ENCODE measurements at regions not wholly inside any gene's neighbourhood (a gene's known extent, or its start where the extent isn't known, plus 50 kb on each side); places are given as distances from the start of the nearest gene placed in this dataset.

DNA sequence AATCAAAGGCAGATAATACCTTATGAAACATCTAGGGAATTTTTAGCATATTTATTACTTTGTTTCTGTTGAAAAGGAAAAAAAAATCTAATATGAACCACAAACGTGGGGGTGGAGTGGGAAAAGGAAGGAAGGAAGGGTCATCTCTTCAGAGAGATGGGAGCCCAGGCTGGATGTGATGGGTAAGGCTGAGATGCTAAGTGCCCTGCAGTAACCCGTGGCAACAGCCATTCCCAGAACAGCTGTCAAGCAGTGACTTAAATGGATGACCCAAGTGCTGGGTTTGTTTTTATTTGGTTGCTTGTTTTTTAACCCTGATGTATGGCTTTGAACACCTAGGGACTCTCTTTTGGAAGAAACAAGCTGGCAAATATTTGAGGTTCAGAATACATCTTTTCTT is 50.7 kb upstream of the KLF7 start:
- no peaks in the 10 kb centered on the region for H3K9me3 ChIP-seq
- H3K36me3 ChIP-seq, result no peaks in the 10 kb centered on the region
- no peaks in the 10 kb centered on the region for H3K27me3 ChIP-seq
- H3K27ac ChIP-seq, result no peak overlapping the region
- H3K4me3 ChIP-seq, result no peak overlapping the region
- TF ChIP-seq, protein P1, sequence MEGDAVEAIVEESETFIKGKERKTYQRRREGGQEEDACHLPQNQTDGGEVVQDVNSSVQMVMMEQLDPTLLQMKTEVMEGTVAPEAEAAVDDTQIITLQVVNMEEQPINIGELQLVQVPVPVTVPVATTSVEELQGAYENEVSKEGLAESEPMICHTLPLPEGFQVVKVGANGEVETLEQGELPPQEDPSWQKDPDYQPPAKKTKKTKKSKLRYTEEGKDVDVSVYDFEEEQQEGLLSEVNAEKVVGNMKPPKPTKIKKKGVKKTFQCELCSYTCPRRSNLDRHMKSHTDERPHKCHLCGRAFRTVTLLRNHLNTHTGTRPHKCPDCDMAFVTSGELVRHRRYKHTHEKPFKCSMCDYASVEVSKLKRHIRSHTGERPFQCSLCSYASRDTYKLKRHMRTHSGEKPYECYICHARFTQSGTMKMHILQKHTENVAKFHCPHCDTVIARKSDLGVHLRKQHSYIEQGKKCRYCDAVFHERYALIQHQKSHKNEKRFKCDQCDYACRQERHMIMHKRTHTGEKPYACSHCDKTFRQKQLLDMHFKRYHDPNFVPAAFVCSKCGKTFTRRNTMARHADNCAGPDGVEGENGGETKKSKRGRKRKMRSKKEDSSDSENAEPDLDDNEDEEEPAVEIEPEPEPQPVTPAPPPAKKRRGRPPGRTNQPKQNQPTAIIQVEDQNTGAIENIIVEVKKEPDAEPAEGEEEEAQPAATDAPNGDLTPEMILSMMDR (IDR thresholded peaks at IDR 0.05), result no peak
- no peak for DNase-seq (ENCODE audit: low spot score)
- H3K4me1 ChIP-seq, result no peaks in the 10 kb centered on the region

DNA sequence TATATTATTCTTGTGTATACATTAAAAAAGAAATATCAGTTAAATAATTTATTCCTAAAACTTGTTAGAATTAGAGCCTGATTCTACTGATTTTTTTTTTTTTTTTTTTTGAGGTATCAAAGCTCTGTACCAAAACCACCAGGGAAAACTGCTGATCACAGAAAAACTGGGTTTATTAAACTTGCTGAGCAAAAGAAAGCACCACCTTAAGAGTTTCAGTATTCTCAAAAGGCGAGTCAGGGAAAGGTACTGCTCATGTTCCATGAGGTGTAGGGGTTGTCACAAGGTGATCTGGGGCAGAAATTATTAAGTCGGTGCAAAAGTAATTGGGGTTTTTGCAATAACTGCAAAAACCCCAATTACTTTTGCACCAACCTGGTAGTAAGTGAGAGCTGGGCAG is 51.7 kb upstream of the KLF7 start:
- Histone ChIP-seq H3K4me1 (no peaks in the 10 kb centered on the region), H3K27me3 (no peaks in the 10 kb centered on the region), H3K4me3 (no peak overlapping the region), H3K36me3 (no peaks in the 10 kb centered on the region), H3K27ac (no peak overlapping the region), H3K9me3 (no peaks in the 10 kb centered on the region)
- no peak for DNase-seq (ENCODE audit: low spot score)
- TF ChIP-seq, protein P1 (IDR thresholded peaks at IDR 0.05), result no peak

DNA sequence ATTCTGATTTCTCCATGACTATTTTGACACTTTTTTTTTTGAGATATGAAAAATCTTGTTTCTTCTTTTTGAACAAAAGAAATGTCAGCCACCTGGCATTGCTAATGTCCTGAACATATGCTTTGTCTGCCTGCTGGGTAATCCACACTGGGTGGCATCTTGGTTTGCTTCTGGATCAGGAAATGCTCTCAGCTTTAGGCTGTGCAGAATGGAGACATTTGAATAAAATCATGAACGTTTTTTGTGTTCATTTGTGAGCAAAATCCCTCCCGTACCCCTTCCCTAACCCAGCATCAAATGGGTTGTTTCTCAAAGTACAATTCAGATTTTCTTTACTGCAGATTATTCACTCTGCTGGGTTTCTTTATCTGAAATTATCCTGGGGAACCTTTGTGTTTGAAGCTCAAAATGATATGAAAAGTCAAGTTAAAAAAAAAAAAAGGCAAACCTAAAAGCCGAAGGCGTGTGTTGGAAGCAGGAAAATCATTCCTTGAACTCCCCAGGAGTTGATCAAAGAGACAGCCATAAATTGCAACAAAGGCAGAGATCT is 53.4 kb upstream of the KLF7 start:
- TF ChIP-seq, protein P1 (IDR thresholded peaks at IDR 0.05), result no peak
- DNase-seq (ENCODE audit: low spot score), result no peak
- Histone ChIP-seq H3K36me3 (no peaks in the 10 kb centered on the region), H3K27me3 (no peaks in the 10 kb centered on the region), H3K27ac (no peak overlapping the region), H3K4me1 (peaks cover 0 to 1% of the 10 kb centered on the region in 2 donors), H3K4me3 (no peak overlapping the region), H3K9me3 (no peaks in the 10 kb centered on the region)

- Histone ChIP-seq H3K36me3 (no peaks in the 10 kb centered on the region), H3K4me3 (no peak overlapping the region), H3K27ac (no peak overlapping the region), H3K4me1 (peaks cover 0 to 8% of the 10 kb centered on the region in 2 donors), H3K27me3 (no peaks in the 10 kb centered on the region), H3K9me3 (no peaks in the 10 kb centered on the region)
- TF ChIP-seq, protein P1 (IDR thresholded peaks at IDR 0.05), result no peak
- DNase-seq (ENCODE audit: low spot score), result no peak
These were observed 54.1 kb upstream of the KLF7 start for GRCh38 chr2:207219676-207220501.

GRCh38 chr2:207221731-207222130 is 56.0 kb upstream of the KLF7 start:
- H3K9me3 ChIP-seq, result no peaks in the 10 kb centered on the region
- TF ChIP-seq, protein P1 (IDR thresholded peaks at IDR 0.05), result no peak
- H3K27ac ChIP-seq, result no peak overlapping the region
- H3K27me3 ChIP-seq, result no peaks in the 10 kb centered on the region
- H3K4me3 ChIP-seq, result no peak overlapping the region
- DNase-seq (ENCODE audit: low spot score), result no peak
- no peaks in the 10 kb centered on the region for H3K36me3 ChIP-seq
- peaks cover 0 to 24% of the 10 kb centered on the region in 2 donors for H3K4me1 ChIP-seq

Measured in right atrium auricular region (tissue), 2 donors.